ENCODE measurements at regions not wholly inside any gene's neighbourhood (a gene's known extent, or its start where the extent isn't known, plus 50 kb on each side); places are given as distances from the start of the nearest gene placed in this dataset.

GRCh38 chr4:1476140-1476513 lies 69.9 kb upstream of the NKX1-1 start:
- DNase-seq (ENCODE audit: low read depth): no peak
- in situ Hi-C loops (cut with HindIII; ENCODE audit: low pct_unique_long_range_greater_than_20kb, low sequenced_read_pairs): no loop called here

- in situ Hi-C loops (cut with HindIII; ENCODE audit: low pct_unique_long_range_greater_than_20kb, low sequenced_read_pairs): no loop called here
- no peak for DNase-seq (ENCODE audit: low read depth)
Measured at GRCh38 chr4:1475277-1476139, 69.3 kb upstream of the NKX1-1 start.

- in situ Hi-C loops (cut with HindIII; ENCODE audit: low pct_unique_long_range_greater_than_20kb, low sequenced_read_pairs): no loop called here
- no peak for DNase-seq (ENCODE audit: low read depth)
Measured at GRCh38 chr4:1474126-1475090, 68.2 kb upstream of the NKX1-1 start.

DNA sequence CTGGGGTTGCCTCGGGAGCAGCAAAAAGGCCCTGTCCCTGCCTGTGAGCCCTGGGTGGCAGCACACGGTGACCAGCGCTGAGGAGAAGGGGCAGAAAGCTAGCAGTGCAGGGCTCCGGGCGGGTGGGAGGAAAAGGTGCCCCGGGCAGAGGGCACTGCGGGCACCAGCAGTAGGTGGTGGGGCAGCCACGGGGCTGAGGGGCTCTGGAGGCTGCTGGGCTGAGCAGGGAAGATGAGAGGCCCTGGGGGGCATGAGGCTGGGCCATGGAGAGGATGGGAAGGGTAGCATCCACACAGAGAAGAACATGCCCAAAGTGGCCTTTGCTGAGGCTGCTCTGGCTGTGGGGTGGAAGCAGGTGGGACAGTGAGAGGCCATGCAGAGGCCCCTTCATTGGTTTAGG lies 67.5 kb upstream of the NKX1-1 start:
- in situ Hi-C loops (cut with HindIII; ENCODE audit: low pct_unique_long_range_greater_than_20kb, low sequenced_read_pairs): no loop called here
- no peak for DNase-seq (ENCODE audit: low read depth)

- in situ Hi-C loops (cut with HindIII; ENCODE audit: low pct_unique_long_range_greater_than_20kb, low sequenced_read_pairs): no loop called here
- no peak for DNase-seq (ENCODE audit: low read depth)
Measured at GRCh38 chr4:1472911-1473518, 66.8 kb upstream of the NKX1-1 start.

GRCh38 chr4:1472148-1472797 lies 66.0 kb upstream of the NKX1-1 start:
- in situ Hi-C loops (cut with HindIII; ENCODE audit: low pct_unique_long_range_greater_than_20kb, low sequenced_read_pairs): no loop called here
- DNase-seq (ENCODE audit: low read depth): no peak

DNA sequence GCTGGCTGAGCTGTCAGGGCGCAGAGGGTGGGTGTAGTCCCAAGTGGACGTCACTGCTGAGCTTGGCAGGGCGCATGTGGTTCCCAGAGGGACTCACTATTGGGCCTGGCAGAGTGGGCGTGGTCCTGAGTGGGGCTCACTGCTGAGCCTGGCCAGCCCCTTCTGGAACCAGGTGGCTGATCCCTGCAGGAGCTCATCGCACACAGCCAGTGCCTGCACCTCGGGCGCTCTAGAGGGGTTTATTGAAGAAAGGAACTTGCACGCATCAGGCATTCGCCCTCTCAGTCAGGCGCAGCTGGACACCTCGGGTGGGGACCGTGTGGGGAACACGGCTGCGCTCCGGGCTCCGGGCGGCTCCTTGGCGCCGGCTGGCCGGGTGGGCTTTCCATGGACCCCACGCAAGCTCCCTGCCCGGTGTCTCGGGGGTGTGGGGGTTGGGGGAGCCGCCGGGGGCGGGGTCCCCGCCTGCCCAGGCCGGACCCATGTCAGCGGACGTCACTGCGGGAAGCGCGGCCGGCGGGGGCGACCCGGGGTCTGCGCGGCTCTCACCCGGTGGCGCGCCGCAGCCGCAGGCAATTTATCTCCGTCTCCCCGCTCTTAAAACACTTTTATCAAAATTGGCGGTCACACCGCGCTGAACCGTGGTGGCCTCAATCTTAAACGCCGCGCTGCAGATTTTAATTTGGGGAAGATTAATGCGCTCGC lies 65.4 kb upstream of the NKX1-1 start:
- no peak for DNase-seq (ENCODE audit: low read depth)
- in situ Hi-C loops (cut with HindIII; ENCODE audit: low pct_unique_long_range_greater_than_20kb, low sequenced_read_pairs): no loop called here

DNA sequence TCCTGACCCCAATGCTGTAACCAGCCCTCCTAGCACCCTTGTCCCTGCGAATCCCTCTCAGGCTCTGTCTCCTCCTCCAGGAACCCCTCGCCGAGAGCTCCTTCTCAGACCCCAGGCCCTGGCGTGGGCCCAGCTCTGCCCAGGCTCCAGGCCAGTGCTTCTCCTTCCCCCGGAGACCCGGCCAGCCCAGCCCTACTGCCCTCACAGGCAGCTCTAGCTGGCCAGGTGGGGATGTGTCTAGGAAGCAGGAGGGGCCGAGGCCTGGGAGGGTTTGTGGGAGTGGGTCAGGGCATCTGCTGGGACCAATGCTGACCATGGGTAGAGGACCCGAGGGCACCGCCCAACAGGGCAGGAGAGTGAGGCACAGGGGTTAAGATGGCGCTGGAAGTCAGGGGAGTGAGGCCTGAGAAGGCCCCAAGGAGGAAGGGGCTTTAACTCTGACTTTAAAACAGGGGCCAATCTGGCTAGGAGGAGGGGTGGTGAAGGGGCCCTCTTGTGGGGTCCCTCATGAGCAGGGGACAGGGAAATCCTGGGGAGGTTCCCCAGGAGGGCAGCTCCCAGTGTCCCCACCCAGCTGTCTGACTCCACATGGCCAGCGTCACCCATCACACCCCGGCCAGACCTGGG lies 64.7 kb upstream of the NKX1-1 start:
- in situ Hi-C loops (cut with HindIII; ENCODE audit: low pct_unique_long_range_greater_than_20kb, low sequenced_read_pairs): no loop called here
- DNase-seq (ENCODE audit: low read depth): no peak

DNA sequence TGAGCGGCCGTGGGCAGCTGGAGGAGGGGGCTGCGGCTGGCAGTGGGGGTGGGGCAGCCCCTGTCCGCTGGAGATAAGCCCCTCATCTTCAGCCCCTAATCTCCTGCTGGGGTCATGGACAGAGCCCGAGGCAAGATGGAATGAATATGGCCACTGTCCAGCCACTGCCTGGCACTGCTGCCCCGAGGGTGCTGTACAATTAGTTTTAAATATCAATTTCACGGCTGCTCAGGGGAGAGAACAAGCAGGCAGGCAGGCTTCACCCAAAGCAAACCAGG lies 64.1 kb upstream of the NKX1-1 start:
- in situ Hi-C loops (cut with HindIII; ENCODE audit: low pct_unique_long_range_greater_than_20kb, low sequenced_read_pairs): no loop called here
- no peak for DNase-seq (ENCODE audit: low read depth)

- in situ Hi-C loops (cut with HindIII; ENCODE audit: low pct_unique_long_range_greater_than_20kb, low sequenced_read_pairs): no loop called here
- DNase-seq (ENCODE audit: low read depth): no peak
Measured at GRCh38 chr4:1469607-1470392, 63.6 kb upstream of the NKX1-1 start.

DNA sequence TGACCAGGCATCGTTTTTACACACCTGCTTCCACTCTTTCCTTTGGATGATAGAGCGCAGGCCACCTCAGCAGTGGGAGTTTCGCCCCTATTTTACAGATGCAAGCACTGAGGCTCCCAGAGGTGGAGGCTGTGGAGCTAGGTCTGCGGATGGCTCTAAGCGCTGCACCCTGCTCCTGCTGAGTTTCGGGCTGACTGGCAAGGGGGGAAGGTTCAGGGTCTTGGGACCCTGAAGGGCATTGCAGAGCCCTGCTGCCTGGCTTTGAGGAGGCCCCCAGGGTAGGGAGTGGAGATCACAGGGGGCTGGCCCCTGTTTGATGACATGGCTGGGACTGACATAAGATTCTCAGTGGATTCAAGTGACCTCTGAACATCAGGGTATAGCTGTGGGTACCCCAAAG lies 62.8 kb upstream of the NKX1-1 start:
- no peak for DNase-seq (ENCODE audit: low read depth)
- in situ Hi-C loops (cut with HindIII; ENCODE audit: low pct_unique_long_range_greater_than_20kb, low sequenced_read_pairs): no loop called here

GRCh38 chr4:1467581-1468458 lies 61.6 kb upstream of the NKX1-1 start:
- no peak for DNase-seq (ENCODE audit: low read depth)
- in situ Hi-C loops (cut with HindIII; ENCODE audit: low pct_unique_long_range_greater_than_20kb, low sequenced_read_pairs): no loop called here

DNA sequence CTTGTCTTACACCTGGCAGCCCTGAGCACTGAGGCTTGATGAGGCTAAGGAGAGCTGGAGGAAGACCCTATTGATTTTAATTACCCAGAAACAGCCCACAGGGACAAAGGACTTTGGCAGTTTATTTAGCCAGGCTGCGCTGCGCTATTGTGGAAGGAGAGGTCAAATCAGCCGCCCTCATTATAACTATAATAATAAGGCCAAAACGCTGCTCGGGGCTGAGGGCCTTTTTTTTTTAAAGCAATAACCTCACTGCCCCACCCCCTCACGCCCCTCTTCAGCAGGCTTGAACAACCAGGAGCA lies 60.6 kb upstream of the NKX1-1 start:
- DNase-seq (ENCODE audit: low read depth): no peak
- in situ Hi-C loops (cut with HindIII; ENCODE audit: low pct_unique_long_range_greater_than_20kb, low sequenced_read_pairs): no loop called here

- DNase-seq (ENCODE audit: low read depth): no peak
- in situ Hi-C loops (cut with HindIII; ENCODE audit: low pct_unique_long_range_greater_than_20kb, low sequenced_read_pairs): no loop called here
Measured at GRCh38 chr4:1466034-1466862, 60.0 kb upstream of the NKX1-1 start.

- in situ Hi-C loops (cut with HindIII; ENCODE audit: low pct_unique_long_range_greater_than_20kb, low sequenced_read_pairs): no loop called here
- DNase-seq (ENCODE audit: low read depth): no peak
Measured at GRCh38 chr4:1465173-1466033, 59.2 kb upstream of the NKX1-1 start.

All from Caki2 (cell line).